SK-N-SH (cell line): ENCODE measurements at regions not wholly inside any gene's neighbourhood (a gene's known extent, or its start where the extent isn't known, plus 50 kb on each side); places are given as distances from the start of the nearest gene placed in this dataset.

Experiments used
- CTCF ChIA-PET: fragments of 300-600, 350-600 bp; formaldehyde crosslinking; extraction: SDS; loops from one replicate; lab custom pipeline; 2021; lab: Yijun Ruan, JAX
- POLR2A ChIA-PET: fragments of 350-600 bp; sonication (Branson Sonifier 250); formaldehyde crosslinking; extraction: SDS; loops from one replicate; lab custom pipeline; 2020; ENCODE audit warnings: antibody characterized with exemption, inconsistent platforms; lab: Yijun Ruan, JAX
- DNase-seq: peaks from one replicate; pipeline ENCODE4 v3.0.0; 2012
- H2AFZ ChIP-seq: fragments of 200-600 bp; sonication (generic); 2 replicates; pipeline ENCODE4 v1.8.1; 2016; ENCODE audit warnings: antibody characterized with exemption, mild to moderate bottlenecking, low read depth
- H3F3A ChIP-seq: fragments of 200-600 bp; sonication (generic); replicated peaks from 2 replicates; pipeline ENCODE3; 2016; ENCODE audit warnings: antibody characterized with exemption, mild to moderate bottlenecking; ENCODE audit not compliant: insufficient read depth
- H3K27ac ChIP-seq, 2 experiments: fragments of 200-500 bp in 1 of 2; fragments of 200-600 bp in 1 of 2; sonication (Bioruptor generic) in 1 of 2; sonication (generic), shearing (Covaris generic) in 1 of 2; 2 replicates each; pipeline versions ENCODE4 v1.5.1 to v1.6.1; 2014 to 2016; ENCODE audit warnings: low read depth in 2 of 2, inconsistent platforms in 1 of 2, low read length in 1 of 2, mild to moderate bottlenecking in 1 of 2, mixed read lengths in 1 of 2
- H3K27me3 ChIP-seq: fragments of 200-600 bp; sonication (generic), shearing (Covaris generic); 2 replicates; pipeline ENCODE4 v1.6.1; 2016; ENCODE audit warnings: mixed run types; ENCODE audit not compliant: insufficient read depth
- H3K36me3 ChIP-seq, 2 experiments: fragments of 200-500 bp in 1 of 2; fragments of 200-600 bp in 1 of 2; sonication (Bioruptor generic) in 1 of 2; sonication (generic) in 1 of 2; replicated peaks in 1 of 2; 2 replicates each; pipeline versions ENCODE3 to v1.5.1; 2014 to 2016; ENCODE audit warnings: low read length in 1 of 2, mild to moderate bottlenecking in 1 of 2; ENCODE audit not compliant: insufficient read depth in 2 of 2, control insufficient read depth in 1 of 2
- H3K4me1 ChIP-seq, 2 experiments: fragments of 200-500 bp in 1 of 2; fragments of 200-600 bp in 1 of 2; sonication (Bioruptor generic) in 1 of 2; sonication (generic), shearing (Covaris generic) in 1 of 2; 2 replicates each; pipeline versions ENCODE4 v1.5.1 to v1.6.1; 2014 to 2016; ENCODE audit warnings: low read depth in 1 of 2, low read length in 1 of 2, mixed run types in 1 of 2; ENCODE audit not compliant: insufficient read depth in 2 of 2, control insufficient read depth in 1 of 2
- H3K4me2 ChIP-seq: fragments of 200-600 bp; sonication (generic), shearing (Covaris generic); 2 replicates; pipeline ENCODE4 v1.6.1; 2017; ENCODE audit warnings: mixed run types
- H3K4me3 ChIP-seq, 2 experiments: fragments of 200-500 bp in 1 of 2; fragments of 200-600 bp in 1 of 2; sonication (Bioruptor generic) in 1 of 2; sonication (generic), shearing (Covaris generic) in 1 of 2; 2 replicates each; pipeline versions ENCODE4 v1.5.1 to v1.8.1; 2014 to 2016; ENCODE audit warnings: low read depth in 2 of 2, inconsistent platforms in 1 of 2, low read length in 1 of 2, mild to moderate bottlenecking in 1 of 2, mixed read lengths in 1 of 2, moderate library complexity in 1 of 2
- H3K79me2 ChIP-seq: fragments of 200-600 bp; sonication (generic); 2 replicates; pipeline ENCODE4 v1.8.1; 2017; ENCODE audit warnings: mild to moderate bottlenecking; ENCODE audit not compliant: insufficient read depth
- H3K9ac ChIP-seq: fragments of 200-600 bp; sonication (generic); 2 replicates; pipeline ENCODE4 v1.6.1; 2017; ENCODE audit warnings: mixed run types
- H3K9me2 ChIP-seq: fragments of 200-600 bp; sonication (generic); 2 replicates; pipeline ENCODE4 v1.6.1; 2017; ENCODE audit warnings: mixed run types
- H3K9me3 ChIP-seq: fragments of 200-600 bp; sonication (generic); 2 replicates; pipeline ENCODE4 v1.6.1; 2017; ENCODE audit warnings: mixed run types, mild to moderate bottlenecking, moderate library complexity
- H4K20me1 ChIP-seq: fragments of 200-600 bp; sonication (generic); 2 replicates; pipeline ENCODE4 v1.6.1; 2017; ENCODE audit warnings: mild to moderate bottlenecking, mixed run types; ENCODE audit not compliant: insufficient read depth
- CHD2 ChIP-seq: fragments of 150-350 bp; IDR thresholded peaks from 2 replicates; pipeline ENCODE4 v1.6.1; 2018; ENCODE audit warnings: low read length; ENCODE audit not compliant: partially characterized antibody
- EP300 ChIP-seq, 2 experiments: IDR thresholded peaks; 2 replicates each; pipeline versions ENCODE4 v1.4.0 to v1.6.1; 2012; ENCODE audit warnings: borderline replicate concordance in 1 of 2, low read depth in 1 of 2, low read length in 1 of 2
- EZH2phosphoT487 ChIP-seq: fragments of 200-600 bp; sonication (generic); IDR thresholded peaks from 2 replicates; pipeline ENCODE4 v1.6.1; 2017; ENCODE audit warnings: low read depth, mixed run types, mild to moderate bottlenecking, antibody characterized with exemption, moderate library complexity, borderline replicate concordance
- FOXJ3 ChIP-seq: sonication (generic); formaldehyde crosslinking; IDR thresholded peaks from 2 replicates; pipeline ENCODE4 v1.5.1; 2020; ENCODE audit warnings: mild to moderate bottlenecking, missing genetic modification reagents
- FOXM1 ChIP-seq: IDR thresholded peaks from 2 replicates; pipeline ENCODE4 v1.4.0; 2012; ENCODE audit warnings: low read depth, mild to moderate bottlenecking
- GATA2 ChIP-seq: sonication (generic); formaldehyde crosslinking; IDR thresholded peaks from 2 replicates; pipeline ENCODE4 v1.5.0; 2020; ENCODE audit warnings: mild to moderate bottlenecking, missing genetic modification reagents
- JUND ChIP-seq: IDR thresholded peaks from 2 replicates; pipeline ENCODE4 v1.4.0; 2012
- MEF2A ChIP-seq: IDR thresholded peaks from 2 replicates; pipeline ENCODE4 v1.4.0; 2012; ENCODE audit warnings: low read depth, borderline replicate concordance
- MXI1 ChIP-seq: IDR thresholded peaks from 2 replicates; pipeline ENCODE4 v1.6.1; 2012; ENCODE audit warnings: mild to moderate bottlenecking, low read depth, low read length, improper control_type of control experiment
- NRF1 ChIP-seq: IDR thresholded peaks from 2 replicates; pipeline ENCODE4 v1.6.1; 2012; ENCODE audit warnings: low read depth, mild to moderate bottlenecking, low read length
- POLR2AphosphoS5 ChIP-seq: IDR thresholded peaks from 2 replicates; pipeline ENCODE4 v1.6.1; 2012; ENCODE audit warnings: low read depth, low read length
- RAD21 ChIP-seq: IDR thresholded peaks from 2 replicates; pipeline ENCODE4 v1.6.1; 2012; ENCODE audit warnings: mild to moderate bottlenecking, low read length
- RFX5 ChIP-seq: IDR thresholded peaks from 2 replicates; pipeline ENCODE4 v1.6.1; 2012; ENCODE audit warnings: mild to moderate bottlenecking, improper control_type of control experiment, low read length
- RXRA ChIP-seq: IDR thresholded peaks from 2 replicates; pipeline ENCODE4 v1.4.0; 2012; ENCODE audit warnings: low read depth, mild to moderate bottlenecking, borderline replicate concordance
- SIN3A ChIP-seq: IDR thresholded peaks from 2 replicates; pipeline ENCODE4 v1.6.1; 2012; ENCODE audit warnings: low read depth, mild to moderate bottlenecking, low read length, moderate library complexity, borderline replicate concordance
- TAF1 ChIP-seq: IDR thresholded peaks from 2 replicates; pipeline ENCODE4 v1.6.1; 2012; ENCODE audit warnings: low read depth, mild to moderate bottlenecking, low read length, moderate library complexity, borderline replicate concordance
- TCF12 ChIP-seq: IDR thresholded peaks from 2 replicates; pipeline ENCODE4 v1.4.0; 2012
- YY1 ChIP-seq: IDR thresholded peaks from 2 replicates; pipeline ENCODE4 v1.4.0; 2012; ENCODE audit warnings: low read depth, mild to moderate bottlenecking
- WGBS: methylation state at CpG from one replicate; pipeline ENCODE4 v1.1.6; 2017; ENCODE audit warnings: low lambda C conversion rate; 5-methylcytosine and 5-hydroxymethylcytosine counted together
- TF ChIP-seq, protein P1 (sequence below): fragments of 200-600 bp; sonication (generic); IDR thresholded peaks from 2 replicates; pipeline ENCODE4 v1.6.1; 2017; ENCODE audit warnings: antibody characterized with exemption, mild to moderate bottlenecking, moderate library complexity
- TF ChIP-seq, protein P2 (sequence below): IDR thresholded peaks from 2 replicates; pipeline ENCODE4; 2012
- TF ChIP-seq, protein P3 (sequence below): fragments of 150-350 bp; IDR thresholded peaks from 2 replicates; pipeline ENCODE4 v1.6.1; 2016; ENCODE audit warnings: mild to moderate bottlenecking, low read depth, low read length

DNA sequence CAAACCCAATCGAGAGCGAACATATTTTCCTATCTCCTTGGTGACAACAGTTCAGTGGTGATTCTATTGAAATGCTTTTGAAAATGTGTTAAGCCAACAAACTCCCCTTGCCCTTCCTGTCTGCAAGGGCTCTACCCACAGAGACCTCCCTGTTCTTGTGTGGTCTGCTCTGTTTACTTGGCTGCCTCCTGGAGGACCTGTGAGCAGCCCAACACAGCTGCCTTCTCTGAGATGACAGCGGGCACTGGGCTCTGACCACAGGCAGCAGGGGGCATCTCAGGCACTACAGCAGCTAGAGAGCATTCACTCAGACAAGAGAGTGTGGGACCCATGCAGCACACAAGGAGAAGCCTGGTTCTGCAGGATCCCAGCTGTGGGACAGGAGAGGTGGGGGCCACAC lies 416.4 kb downstream of the TCERG1L start (continued):
- TF ChIP-seq, protein P1, sequence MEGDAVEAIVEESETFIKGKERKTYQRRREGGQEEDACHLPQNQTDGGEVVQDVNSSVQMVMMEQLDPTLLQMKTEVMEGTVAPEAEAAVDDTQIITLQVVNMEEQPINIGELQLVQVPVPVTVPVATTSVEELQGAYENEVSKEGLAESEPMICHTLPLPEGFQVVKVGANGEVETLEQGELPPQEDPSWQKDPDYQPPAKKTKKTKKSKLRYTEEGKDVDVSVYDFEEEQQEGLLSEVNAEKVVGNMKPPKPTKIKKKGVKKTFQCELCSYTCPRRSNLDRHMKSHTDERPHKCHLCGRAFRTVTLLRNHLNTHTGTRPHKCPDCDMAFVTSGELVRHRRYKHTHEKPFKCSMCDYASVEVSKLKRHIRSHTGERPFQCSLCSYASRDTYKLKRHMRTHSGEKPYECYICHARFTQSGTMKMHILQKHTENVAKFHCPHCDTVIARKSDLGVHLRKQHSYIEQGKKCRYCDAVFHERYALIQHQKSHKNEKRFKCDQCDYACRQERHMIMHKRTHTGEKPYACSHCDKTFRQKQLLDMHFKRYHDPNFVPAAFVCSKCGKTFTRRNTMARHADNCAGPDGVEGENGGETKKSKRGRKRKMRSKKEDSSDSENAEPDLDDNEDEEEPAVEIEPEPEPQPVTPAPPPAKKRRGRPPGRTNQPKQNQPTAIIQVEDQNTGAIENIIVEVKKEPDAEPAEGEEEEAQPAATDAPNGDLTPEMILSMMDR: no peak
- TF ChIP-seq RFX5 (no peak), TCF12 (no peak), GATA2 (CRISPR knock-in tag) (no peak), FOXJ3 (CRISPR knock-in tag) (no peak)
- TF ChIP-seq, protein P2, sequence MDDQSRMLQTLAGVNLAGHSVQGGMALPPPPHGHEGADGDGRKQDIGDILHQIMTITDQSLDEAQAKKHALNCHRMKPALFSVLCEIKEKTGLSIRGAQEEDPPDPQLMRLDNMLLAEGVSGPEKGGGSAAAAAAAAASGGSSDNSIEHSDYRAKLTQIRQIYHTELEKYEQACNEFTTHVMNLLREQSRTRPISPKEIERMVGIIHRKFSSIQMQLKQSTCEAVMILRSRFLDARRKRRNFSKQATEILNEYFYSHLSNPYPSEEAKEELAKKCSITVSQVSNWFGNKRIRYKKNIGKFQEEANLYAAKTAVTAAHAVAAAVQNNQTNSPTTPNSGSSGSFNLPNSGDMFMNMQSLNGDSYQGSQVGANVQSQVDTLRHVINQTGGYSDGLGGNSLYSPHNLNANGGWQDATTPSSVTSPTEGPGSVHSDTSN: no peak

DNA sequence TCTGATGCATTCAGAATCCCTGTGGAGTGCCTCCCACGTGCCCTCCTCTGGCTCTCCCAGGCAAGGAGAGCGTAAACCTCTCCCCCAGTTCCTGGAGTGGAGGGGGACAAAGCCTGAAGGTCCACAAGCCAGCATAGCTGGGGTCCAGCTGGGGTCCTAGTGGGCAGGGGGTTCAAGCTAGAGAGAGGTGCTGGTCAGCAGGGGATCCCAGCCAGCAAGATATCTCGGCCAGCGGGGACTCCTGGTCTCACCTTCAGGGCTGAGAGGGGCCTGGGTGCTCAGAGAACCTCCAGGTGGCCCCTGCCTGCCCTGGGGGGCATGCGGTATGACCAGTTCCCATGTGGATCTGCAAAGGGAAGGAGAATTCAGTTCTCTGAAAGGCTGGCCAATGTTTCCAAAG lies 413.7 kb downstream of the TCERG1L start:
- Histone ChIP-seq H3K27me3 (no peaks in the 10 kb centered on the region), H4K20me1 (no peaks in the 10 kb centered on the region), H3K9ac (no peak overlapping the region), H3K9me2 (no peaks in the 10 kb centered on the region), H3F3A (no peaks in the 10 kb centered on the region), H3K36me3 (no peaks in the 10 kb centered on the region), H3K4me1 (no peaks in the 10 kb centered on the region), H3K4me3 (no peak overlapping the region), H2AFZ (no peak overlapping the region), H3K79me2 (no peaks in the 10 kb centered on the region), H3K9me3 (no peaks in the 10 kb centered on the region), H3K4me2 (no peak overlapping the region), H3K27ac (no peak overlapping the region)
- 33% methylated on average over 5 of the region's 5 CpGs for WGBS
- ChIA-PET POLR2A (interaction anchor here (0.6 kb wide), 1 partner anchor 379 kb away, joined by 3 read pairs; no protein-coding TSS in a partner anchor), CTCF (no interaction called here)
- no peak for DNase-seq
- TF ChIP-seq JUND (no peak), RAD21 (no peak), RFX5 (no peak), EZH2phosphoT487 (no peak), MEF2A (no peak), CHD2 (no peak), EP300 (IDR thresholded peaks at IDR 0.05; ENCODE audit: borderline replicate concordance in 1 of 2, low read depth in 1 of 2, low read length in 1 of 2) (no peak), NRF1 (no peak), MXI1 (no peak), SIN3A (no peak), RXRA (no peak), FOXM1 (no peak), YY1 (no peak), TAF1 (no peak), FOXJ3 (CRISPR knock-in tag) (no peak), POLR2AphosphoS5 (no peak), TCF12 (no peak)
- TF ChIP-seq, protein P3, sequence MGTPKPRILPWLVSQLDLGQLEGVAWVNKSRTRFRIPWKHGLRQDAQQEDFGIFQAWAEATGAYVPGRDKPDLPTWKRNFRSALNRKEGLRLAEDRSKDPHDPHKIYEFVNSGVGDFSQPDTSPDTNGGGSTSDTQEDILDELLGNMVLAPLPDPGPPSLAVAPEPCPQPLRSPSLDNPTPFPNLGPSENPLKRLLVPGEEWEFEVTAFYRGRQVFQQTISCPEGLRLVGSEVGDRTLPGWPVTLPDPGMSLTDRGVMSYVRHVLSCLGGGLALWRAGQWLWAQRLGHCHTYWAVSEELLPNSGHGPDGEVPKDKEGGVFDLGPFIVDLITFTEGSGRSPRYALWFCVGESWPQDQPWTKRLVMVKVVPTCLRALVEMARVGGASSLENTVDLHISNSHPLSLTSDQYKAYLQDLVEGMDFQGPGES: no peak
- TF ChIP-seq, protein P1: no peak
